ENCODE measurements at regions not wholly inside any gene's neighbourhood (a gene's known extent, or its start where the extent isn't known, plus 50 kb on each side); places are given as distances from the start of the nearest gene placed in this dataset.
"Not testable (repeated sequence)": the region's sequence is repeated elsewhere in the genome, so short reads cannot be mapped to it uniquely, and the experiment has no call there.

- H3K27ac ChIP-seq = no peak overlapping the region
- TF ChIP-seq ZFX (IDR thresholded peaks at IDR 0.05; ENCODE audit: borderline replicate concordance) (no peak), CTCF (IDR thresholded peaks at IDR 0.05) (no peak)
Measured at GRCh38 chr11:86145439-86146156, 76.7 kb upstream of the PICALM start.

GRCh38 chr11:86144846-86145245 lies 76.0 kb upstream of the PICALM start:
- TF ChIP-seq ZFX (IDR thresholded peaks at IDR 0.05; ENCODE audit: borderline replicate concordance) (no peak), CTCF (IDR thresholded peaks at IDR 0.05) (no peak)
- no peak overlapping the region for H3K27ac ChIP-seq

- not testable (repeated sequence) for H3K27ac ChIP-seq
Measured at GRCh38 chr11:86144087-86144486, 75.2 kb upstream of the PICALM start.

- TF ChIP-seq CTCF (IDR thresholded peaks at IDR 0.05) = no peak
- no peak for TF ChIP-seq ZFX (IDR thresholded peaks at IDR 0.05; ENCODE audit: borderline replicate concordance)
- no peak overlapping the region for H3K27ac ChIP-seq
Measured at GRCh38 chr11:86143087-86144030, 74.5 kb upstream of the PICALM start.

GRCh38 chr11:86142170-86142569 lies 73.3 kb upstream of the PICALM start:
- no peak overlapping the region for H3K27ac ChIP-seq
- TF ChIP-seq CTCF (IDR thresholded peaks at IDR 0.05) = no peak
- no peak for TF ChIP-seq ZFX (IDR thresholded peaks at IDR 0.05; ENCODE audit: borderline replicate concordance)

- TF ChIP-seq ZFX (IDR thresholded peaks at IDR 0.05; ENCODE audit: borderline replicate concordance) (no peak), CTCF (IDR thresholded peaks at IDR 0.05) (no peak)
- no peak overlapping the region for H3K27ac ChIP-seq
Measured at GRCh38 chr11:86141727-86142126, 72.8 kb upstream of the PICALM start.

- TF ChIP-seq CTCF (IDR thresholded peaks at IDR 0.05) (no peak), ZFX (IDR thresholded peaks at IDR 0.05; ENCODE audit: borderline replicate concordance) (no peak)
- H3K27ac ChIP-seq = no peak overlapping the region
Measured at GRCh38 chr11:86140334-86140990, 71.6 kb upstream of the PICALM start.

All from 22Rv1 (cell line).